Panc1 (cell line): ENCODE measurements at regions not wholly inside any gene's neighbourhood (a gene's known extent, or its start where the extent isn't known, plus 50 kb on each side); places are given as distances from the start of the nearest gene placed in this dataset.

Experiments
- ATAC-seq: fragments of 200-7000 bp; cut with Tn5 transposase; 2 replicates; pipeline ENCODE4 v1.9.1; 2020; ENCODE audit warnings: mild to moderate bottlenecking, moderate library complexity
- BruUV-seq: library from RNA; stranded (reverse); fragments of 400-500 nt; replicated peaks from 2 replicates; lab custom pipeline; 2021; lab: Mats Ljungman, UMichigan
- CTCF ChIA-PET: fragments of 300-600 bp; sonication (Branson Sonifier 250); formaldehyde crosslinking; loops from one replicate; lab custom pipeline; 2022; ENCODE audit warnings: antibody characterized with exemption; lab: Charles Lee
- POLR2A ChIA-PET: fragments of 300-600 bp; sonication (Branson Sonifier 250); formaldehyde crosslinking; loops from one replicate; lab custom pipeline; 2022; ENCODE audit warnings: antibody characterized with exemption; lab: Charles Lee
- DNase-seq: peaks from one replicate; pipeline ENCODE4 v3.0.0-alpha.2; 2010; ENCODE audit warnings: low read depth, low spot score
- H3K27ac ChIP-seq: 2 replicates; pipeline ENCODE4 v1.5.1; 2011; ENCODE audit warnings: mild to moderate bottlenecking, low read length, inconsistent platforms
- H3K27me3 ChIP-seq: fragments of 200-500 bp; sonication (Bioruptor generic); 2 replicates; pipeline ENCODE4 v1.6.0; 2014; ENCODE audit warnings: low read length, inconsistent platforms; ENCODE audit not compliant: control insufficient read depth, insufficient read depth
- H3K36me3 ChIP-seq: fragments of 200-500 bp; sonication (Bioruptor generic); 2 replicates; pipeline ENCODE4 v1.5.1; 2014; ENCODE audit warnings: inconsistent platforms, mild to moderate bottlenecking, low read length, moderate library complexity; ENCODE audit not compliant: control insufficient read depth, insufficient read depth
- H3K4me1 ChIP-seq: 2 replicates; pipeline ENCODE4 v1.5.1; 2011; ENCODE audit warnings: inconsistent platforms, mild to moderate bottlenecking, low read length, moderate library complexity; ENCODE audit not compliant: control insufficient read depth, insufficient read depth
- H3K4me3 ChIP-seq, 2 experiments: 2 replicates each; pipeline ENCODE4 v1.5.1; 2011 to 2012; ENCODE audit warnings: low read depth in 2 of 2, low read length in 2 of 2, mild to moderate bottlenecking in 2 of 2, inconsistent platforms in 1 of 2, moderate library complexity in 1 of 2
- H3K9me3 ChIP-seq: fragments of 200-500 bp; sonication (Bioruptor generic); 2 replicates; pipeline ENCODE4 v1.5.1; 2014; ENCODE audit warnings: low read depth, mild to moderate bottlenecking, inconsistent platforms, low read length, moderate library complexity; ENCODE audit not compliant: control insufficient read depth, insufficient read depth
- POLR2AphosphoS5 ChIP-seq: IDR thresholded peaks from 2 replicates; pipeline ENCODE4 v1.6.1; 2012; ENCODE audit warnings: mild to moderate bottlenecking, low read depth, low read length, moderate library complexity
- SIN3A ChIP-seq: IDR thresholded peaks from 2 replicates; pipeline ENCODE4 v1.6.1; 2012; ENCODE audit warnings: low read depth, mild to moderate bottlenecking, low read length, moderate library complexity, borderline replicate concordance; ENCODE audit not compliant: insufficient read depth
- TCF7L2 ChIP-seq: IDR thresholded peaks from 2 replicates; pipeline ENCODE4 v1.6.1; 2011; ENCODE audit warnings: mild to moderate bottlenecking, low read depth, low read length, inconsistent platforms
- in situ Hi-C: cut with HindIII; loops from 2 replicates; pipeline ENCODE4 v1.10.0; 2016; ENCODE audit warnings: low sequenced_read_pairs, low pct_unique_long_range_greater_than_20kb
- intact Hi-C: fragments of 100-400 bp; cut with micrococcal nuclease; formaldehyde crosslinking; loops from one replicate; pipeline ENCODE4 v1.10.0; 2022; ENCODE audit not compliant: unreplicated experiment
- TF ChIP-seq, protein P1 (sequence below): fragments of 450-650 bp; IDR thresholded peaks from 2 replicates; pipeline ENCODE4 v1.5.1; 2017; ENCODE audit warnings: mild to moderate bottlenecking
- TF ChIP-seq, protein P2 (sequence below), 2 experiments: IDR thresholded peaks; 2 replicates each; pipeline ENCODE4 v1.6.1; 2011 to 2012; ENCODE audit warnings: low read depth in 2 of 2, control low read depth in 1 of 2, low read length in 1 of 2, mild to moderate bottlenecking in 1 of 2, moderate library complexity in 1 of 2; ENCODE audit not compliant: insufficient read depth in 1 of 2

DNA sequence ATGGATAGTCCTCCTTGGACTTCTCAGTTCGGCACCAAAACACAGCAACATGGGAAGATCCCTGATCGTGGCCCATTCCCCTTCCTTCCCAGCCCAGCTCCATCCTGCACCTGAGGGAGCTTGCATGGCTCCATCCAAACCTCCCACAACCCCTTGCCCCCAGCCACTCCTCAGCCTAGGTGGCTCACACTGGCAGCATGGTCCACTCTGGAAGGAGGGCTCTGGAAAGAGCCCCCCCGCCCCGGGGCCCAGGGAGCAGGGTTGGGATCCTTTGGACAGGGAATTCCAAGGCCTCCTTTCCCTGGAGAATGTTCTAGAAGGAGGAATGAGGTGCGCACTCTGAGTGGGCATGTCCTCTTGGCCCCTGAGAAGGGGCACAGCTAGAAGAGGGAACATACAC, 62.8 kb upstream of the ID2 start:
- CTCF ChIA-PET, result no interaction called here

DNA sequence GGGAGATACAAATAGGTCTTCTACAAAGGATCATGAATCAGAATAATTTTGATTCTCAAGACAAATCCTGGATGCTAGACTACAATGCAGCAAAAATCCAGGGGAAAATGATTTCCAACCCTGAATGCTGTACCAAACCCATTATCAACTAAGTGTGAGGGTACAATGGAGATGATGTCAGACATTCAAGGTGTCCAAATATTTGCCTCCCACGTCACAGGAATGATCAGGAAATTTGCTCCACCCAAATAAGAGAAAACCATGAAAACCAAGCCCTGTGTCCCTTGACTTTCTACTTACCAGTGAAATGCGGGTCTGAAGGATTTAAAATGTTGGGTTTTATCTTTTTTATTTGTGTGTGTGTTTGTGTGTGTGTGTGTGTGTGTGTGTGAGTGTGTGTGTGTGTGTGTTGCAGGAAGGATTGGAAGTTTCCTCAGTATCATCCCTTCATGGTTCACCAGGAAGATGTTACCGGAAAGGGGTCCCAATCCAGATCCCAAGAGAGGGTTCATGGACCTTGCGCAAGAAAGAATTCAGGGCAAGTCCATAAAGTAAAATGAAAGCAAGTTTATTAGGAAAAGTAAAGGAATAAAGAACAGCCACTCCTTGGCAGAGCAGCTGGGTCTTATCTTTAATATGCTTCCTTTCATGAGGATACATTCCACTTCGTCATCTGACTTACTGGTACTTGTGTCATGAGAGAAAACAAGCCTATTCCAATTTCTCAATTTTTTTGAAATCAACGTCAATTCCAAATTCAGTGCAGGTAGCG, 61.1 kb upstream of the ID2 start:
- POLR2A ChIA-PET, result no interaction called here
- ATAC-seq, result no peak

More for the DNA sequence above, 62.8 kb upstream of the ID2 start:
- TF ChIP-seq SIN3A, result no peak
- no peak for TF ChIP-seq POLR2AphosphoS5
- no peak for TF ChIP-seq TCF7L2
- TF ChIP-seq, protein P1, sequence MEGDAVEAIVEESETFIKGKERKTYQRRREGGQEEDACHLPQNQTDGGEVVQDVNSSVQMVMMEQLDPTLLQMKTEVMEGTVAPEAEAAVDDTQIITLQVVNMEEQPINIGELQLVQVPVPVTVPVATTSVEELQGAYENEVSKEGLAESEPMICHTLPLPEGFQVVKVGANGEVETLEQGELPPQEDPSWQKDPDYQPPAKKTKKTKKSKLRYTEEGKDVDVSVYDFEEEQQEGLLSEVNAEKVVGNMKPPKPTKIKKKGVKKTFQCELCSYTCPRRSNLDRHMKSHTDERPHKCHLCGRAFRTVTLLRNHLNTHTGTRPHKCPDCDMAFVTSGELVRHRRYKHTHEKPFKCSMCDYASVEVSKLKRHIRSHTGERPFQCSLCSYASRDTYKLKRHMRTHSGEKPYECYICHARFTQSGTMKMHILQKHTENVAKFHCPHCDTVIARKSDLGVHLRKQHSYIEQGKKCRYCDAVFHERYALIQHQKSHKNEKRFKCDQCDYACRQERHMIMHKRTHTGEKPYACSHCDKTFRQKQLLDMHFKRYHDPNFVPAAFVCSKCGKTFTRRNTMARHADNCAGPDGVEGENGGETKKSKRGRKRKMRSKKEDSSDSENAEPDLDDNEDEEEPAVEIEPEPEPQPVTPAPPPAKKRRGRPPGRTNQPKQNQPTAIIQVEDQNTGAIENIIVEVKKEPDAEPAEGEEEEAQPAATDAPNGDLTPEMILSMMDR, result no peak
- TF ChIP-seq, protein P2, sequence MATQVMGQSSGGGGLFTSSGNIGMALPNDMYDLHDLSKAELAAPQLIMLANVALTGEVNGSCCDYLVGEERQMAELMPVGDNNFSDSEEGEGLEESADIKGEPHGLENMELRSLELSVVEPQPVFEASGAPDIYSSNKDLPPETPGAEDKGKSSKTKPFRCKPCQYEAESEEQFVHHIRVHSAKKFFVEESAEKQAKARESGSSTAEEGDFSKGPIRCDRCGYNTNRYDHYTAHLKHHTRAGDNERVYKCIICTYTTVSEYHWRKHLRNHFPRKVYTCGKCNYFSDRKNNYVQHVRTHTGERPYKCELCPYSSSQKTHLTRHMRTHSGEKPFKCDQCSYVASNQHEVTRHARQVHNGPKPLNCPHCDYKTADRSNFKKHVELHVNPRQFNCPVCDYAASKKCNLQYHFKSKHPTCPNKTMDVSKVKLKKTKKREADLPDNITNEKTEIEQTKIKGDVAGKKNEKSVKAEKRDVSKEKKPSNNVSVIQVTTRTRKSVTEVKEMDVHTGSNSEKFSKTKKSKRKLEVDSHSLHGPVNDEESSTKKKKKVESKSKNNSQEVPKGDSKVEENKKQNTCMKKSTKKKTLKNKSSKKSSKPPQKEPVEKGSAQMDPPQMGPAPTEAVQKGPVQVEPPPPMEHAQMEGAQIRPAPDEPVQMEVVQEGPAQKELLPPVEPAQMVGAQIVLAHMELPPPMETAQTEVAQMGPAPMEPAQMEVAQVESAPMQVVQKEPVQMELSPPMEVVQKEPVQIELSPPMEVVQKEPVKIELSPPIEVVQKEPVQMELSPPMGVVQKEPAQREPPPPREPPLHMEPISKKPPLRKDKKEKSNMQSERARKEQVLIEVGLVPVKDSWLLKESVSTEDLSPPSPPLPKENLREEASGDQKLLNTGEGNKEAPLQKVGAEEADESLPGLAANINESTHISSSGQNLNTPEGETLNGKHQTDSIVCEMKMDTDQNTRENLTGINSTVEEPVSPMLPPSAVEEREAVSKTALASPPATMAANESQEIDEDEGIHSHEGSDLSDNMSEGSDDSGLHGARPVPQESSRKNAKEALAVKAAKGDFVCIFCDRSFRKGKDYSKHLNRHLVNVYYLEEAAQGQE (IDR thresholded peaks at IDR 0.05; ENCODE audit: insufficient read depth in 1 of 2, low read depth in 2 of 2, low read length in 1 of 2), result no peak
- DNase-seq (no peak), ATAC-seq (no peak)
- Histone ChIP-seq H3K27ac (no peak overlapping the region), H3K4me1 (no peaks in the 10 kb centered on the region), H3K9me3 (no peaks in the 10 kb centered on the region), H3K4me3 (no peak overlapping the region), H3K36me3 (no peaks in the 10 kb centered on the region), H3K27me3 (peaks cover 3% of the 10 kb centered on the region; the same call in 1 of the 2 replicates)
- POLR2A ChIA-PET, result no interaction called here
- intact Hi-C loops (no loop called here), in situ Hi-C loops (no loop called here)
- no TSS peak for BruUV-seq

More for the DNA sequence above, 61.1 kb upstream of the ID2 start:
- no TSS peak for BruUV-seq
- intact Hi-C loops (no loop called here), in situ Hi-C loops (no loop called here)
- TF ChIP-seq, protein P1, result no peak
- no peak for TF ChIP-seq SIN3A
- no peak for TF ChIP-seq TCF7L2
- TF ChIP-seq POLR2AphosphoS5, result no peak
- TF ChIP-seq, protein P2 (IDR thresholded peaks at IDR 0.05; ENCODE audit: insufficient read depth in 1 of 2, low read depth in 2 of 2, low read length in 1 of 2), result no peak
- H3K4me3 ChIP-seq, result no peak overlapping the region
- no peak overlapping the region for H3K27ac ChIP-seq
- CTCF ChIA-PET, result no interaction called here
- peaks cover 3% of the 10 kb centered on the region; the same call in 1 of the 2 replicates for H3K27me3 ChIP-seq
- DNase-seq, result no peak
- no peaks in the 10 kb centered on the region for H3K4me1 ChIP-seq
- H3K36me3 ChIP-seq, result no peaks in the 10 kb centered on the region
- H3K9me3 ChIP-seq, result no peaks in the 10 kb centered on the region
